Lung (tissue), 11 donors: ENCODE measurements at regions not wholly inside any gene's neighbourhood (a gene's known extent, or its start where the extent isn't known, plus 50 kb on each side); places are given as distances from the start of the nearest gene placed in this dataset.
A peak's percentile ranks its signal among the peaks of the same experiment; 100 is the strongest.

Source experiments
- ATAC-seq: fragments of 200-7000 bp; cut with Tn5 transposase; one replicate; pipeline ENCODE4 v1.9.1; 2020; ENCODE audit warnings: moderate number of reproducible peaks; ENCODE audit not compliant: insufficient read depth, low FRiP score
- DNase-seq, 3 donors: peaks; one replicate each; pipeline ENCODE4 v3.0.0-alpha.2; 2013 to 2017
- H3K27ac ChIP-seq, 2 donors: one replicate each; pipeline ENCODE4 v1.5.1; 2013; ENCODE audit warnings: mild to moderate bottlenecking in 2 of 2, moderate library complexity in 2 of 2, control low read depth in 1 of 2, inconsistent platforms in 1 of 2, low read depth in 1 of 2, low read length in 1 of 2
- H3K27me3 ChIP-seq, 3 donors: one replicate each; pipeline ENCODE4 v1.5.1; 2013; ENCODE audit warnings: low read length in 2 of 3; ENCODE audit not compliant: control insufficient read depth in 3 of 3, insufficient read depth in 3 of 3
- H3K36me3 ChIP-seq, 4 donors: one replicate each; pipeline ENCODE4 v1.5.1; 2013; ENCODE audit warnings: low read length in 4 of 4, mild to moderate bottlenecking in 1 of 4, moderate library complexity in 1 of 4; ENCODE audit not compliant: control insufficient read depth in 4 of 4, insufficient read depth in 4 of 4
- H3K4me1 ChIP-seq, 5 donors: one replicate each; pipeline ENCODE4 v1.5.1; 2013; ENCODE audit warnings: low read length in 5 of 5, mild to moderate bottlenecking in 2 of 5, moderate library complexity in 1 of 5; ENCODE audit not compliant: control insufficient read depth in 5 of 5, insufficient read depth in 5 of 5
- H3K4me3 ChIP-seq: one replicate; pipeline ENCODE4 v1.5.1; 2013; ENCODE audit warnings: mild to moderate bottlenecking, control low read depth, moderate library complexity
- H3K9ac ChIP-seq, 2 donors: one replicate each; pipeline ENCODE4 v1.5.1; 2013; ENCODE audit warnings: low read length in 2 of 2, control low read depth in 1 of 2; ENCODE audit not compliant: insufficient read depth in 1 of 2
- H3K9me3 ChIP-seq, 4 donors: one replicate each; pipeline ENCODE4 v1.5.1; 2013; ENCODE audit warnings: low read length in 3 of 4, mild to moderate bottlenecking in 1 of 4, moderate library complexity in 1 of 4; ENCODE audit not compliant: control insufficient read depth in 4 of 4, insufficient read depth in 3 of 4
- WGBS, 2 donors: extraction: QIAGEN DNeasy Blood & Tissue Kit; methylation state at CpG; one replicate each; pipeline ENCODE4 v1.1.7; 2013; 5-methylcytosine and 5-hydroxymethylcytosine counted together
- TF ChIP-seq, protein P1 (sequence below): IDR thresholded peaks from 2 replicates; pipeline ENCODE4 v1.5.1; 2012; ENCODE audit warnings: mild to moderate bottlenecking; ENCODE audit errors: control extremely low read depth, extremely low read depth
- donor health status: control.
- donor health status: control.
- donor health status: Bipolar disorder and iron deficiency.
- donor health status: healthy.
- donor health status: DM: yes; HTN: yes; CAD: no.

DNA sequence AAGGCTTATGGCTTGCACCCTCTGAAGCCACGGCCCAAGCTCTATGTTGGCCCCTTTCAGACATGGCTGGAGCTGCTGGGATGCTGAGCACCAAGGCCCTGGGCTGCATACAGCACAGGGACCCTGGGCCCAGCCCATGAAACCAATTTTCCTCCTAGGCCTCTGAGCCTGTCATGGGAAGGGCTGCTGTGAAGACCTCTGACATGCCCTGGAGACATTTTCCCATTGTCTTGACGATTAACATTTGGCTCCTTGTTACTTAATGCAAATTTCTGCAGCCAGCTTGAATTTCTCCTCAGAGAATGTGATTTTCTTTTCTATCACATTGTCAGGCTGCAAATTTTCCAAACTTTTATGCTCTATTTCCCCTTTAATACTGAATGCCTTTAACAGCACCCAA, 844.7 kb downstream of the PCDH18 start:
- H3K9ac ChIP-seq = no peak overlapping the region
- no peak overlapping the region for H3K4me3 ChIP-seq
- H3K27me3 ChIP-seq = no peaks in the 10 kb centered on the region
- DNase-seq (no peak), ATAC-seq (no peak)
- H3K27ac ChIP-seq = no peak overlapping the region
- H3K36me3 ChIP-seq = no peaks in the 10 kb centered on the region
- H3K9me3 ChIP-seq = no peaks in the 10 kb centered on the region
- H3K4me1 ChIP-seq = no peaks in the 10 kb centered on the region
- TF ChIP-seq, protein P1, sequence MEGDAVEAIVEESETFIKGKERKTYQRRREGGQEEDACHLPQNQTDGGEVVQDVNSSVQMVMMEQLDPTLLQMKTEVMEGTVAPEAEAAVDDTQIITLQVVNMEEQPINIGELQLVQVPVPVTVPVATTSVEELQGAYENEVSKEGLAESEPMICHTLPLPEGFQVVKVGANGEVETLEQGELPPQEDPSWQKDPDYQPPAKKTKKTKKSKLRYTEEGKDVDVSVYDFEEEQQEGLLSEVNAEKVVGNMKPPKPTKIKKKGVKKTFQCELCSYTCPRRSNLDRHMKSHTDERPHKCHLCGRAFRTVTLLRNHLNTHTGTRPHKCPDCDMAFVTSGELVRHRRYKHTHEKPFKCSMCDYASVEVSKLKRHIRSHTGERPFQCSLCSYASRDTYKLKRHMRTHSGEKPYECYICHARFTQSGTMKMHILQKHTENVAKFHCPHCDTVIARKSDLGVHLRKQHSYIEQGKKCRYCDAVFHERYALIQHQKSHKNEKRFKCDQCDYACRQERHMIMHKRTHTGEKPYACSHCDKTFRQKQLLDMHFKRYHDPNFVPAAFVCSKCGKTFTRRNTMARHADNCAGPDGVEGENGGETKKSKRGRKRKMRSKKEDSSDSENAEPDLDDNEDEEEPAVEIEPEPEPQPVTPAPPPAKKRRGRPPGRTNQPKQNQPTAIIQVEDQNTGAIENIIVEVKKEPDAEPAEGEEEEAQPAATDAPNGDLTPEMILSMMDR = no peak
- WGBS, 2 donors = 82 to 88% methylated on average over 2 of the region's 2 CpGs

DNA sequence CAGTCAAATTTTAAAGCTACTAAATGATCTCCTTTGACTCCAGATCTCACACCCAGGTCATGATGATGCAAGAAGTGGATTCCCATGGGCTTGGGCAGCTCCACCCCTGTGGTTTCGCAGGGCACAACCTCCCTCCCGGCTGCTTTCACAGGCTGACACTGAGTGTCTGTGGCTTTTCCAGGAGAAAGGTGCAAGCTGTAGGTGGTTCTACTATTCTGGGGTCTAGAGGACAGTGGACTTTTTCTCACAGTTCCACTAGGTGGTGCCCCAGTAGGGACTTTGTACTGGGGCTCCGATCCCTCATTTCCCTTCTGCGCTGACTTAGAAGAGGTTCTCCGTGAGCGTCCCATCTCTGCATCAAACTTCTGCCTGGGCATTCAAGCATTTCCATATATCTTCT, 845.2 kb downstream of the PCDH18 start:
- ATAC-seq = no peak
- no peak overlapping the region for H3K4me3 ChIP-seq
- no peak overlapping the region for H3K27ac ChIP-seq
- no peaks in the 10 kb centered on the region for H3K4me1 ChIP-seq
- TF ChIP-seq, protein P1 = no peak
- WGBS, 2 donors = 93 to 96% methylated on average over 6 of the region's 6 CpGs
- H3K27me3 ChIP-seq = no peaks in the 10 kb centered on the region
- no peaks in the 10 kb centered on the region for H3K36me3 ChIP-seq
- H3K9ac ChIP-seq = no peak overlapping the region
- no peaks in the 10 kb centered on the region for H3K9me3 ChIP-seq
- DNase-seq = no peak

DNA sequence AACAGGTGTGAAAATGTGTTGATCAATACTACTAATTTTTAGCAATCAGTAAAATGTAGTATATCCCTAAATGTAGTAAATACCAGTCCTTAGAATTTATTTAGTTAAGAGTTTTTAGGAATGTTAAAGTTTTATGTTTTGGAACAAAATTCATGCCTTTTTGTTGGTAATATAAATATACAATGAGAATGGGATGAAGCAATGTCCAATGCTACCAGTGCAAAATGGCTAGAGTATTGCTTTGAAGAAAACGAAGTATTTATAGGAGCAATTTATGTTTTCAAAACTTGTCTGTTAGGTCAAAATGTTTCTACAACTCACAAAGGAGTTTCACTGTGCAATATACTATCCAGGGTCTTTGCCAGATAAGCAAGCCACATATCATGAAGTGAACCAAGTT, 851.5 kb downstream of the PCDH18 start:
- 63 to 79% methylated on average over 1 of the region's 1 CpG for WGBS, 2 donors
- Histone ChIP-seq H3K9ac (no peak overlapping the region), H3K27ac (no peak overlapping the region), H3K9me3 (no peaks in the 10 kb centered on the region), H3K36me3 (no peaks in the 10 kb centered on the region), H3K4me3 (no peak overlapping the region), H3K27me3 (no peaks in the 10 kb centered on the region), H3K4me1 (peaks cover 0 to 4% (median 0%) of the 10 kb centered on the region in 5 donors)
- TF ChIP-seq, protein P1 = no peak
- no peak for DNase-seq
- no peak for ATAC-seq

DNA sequence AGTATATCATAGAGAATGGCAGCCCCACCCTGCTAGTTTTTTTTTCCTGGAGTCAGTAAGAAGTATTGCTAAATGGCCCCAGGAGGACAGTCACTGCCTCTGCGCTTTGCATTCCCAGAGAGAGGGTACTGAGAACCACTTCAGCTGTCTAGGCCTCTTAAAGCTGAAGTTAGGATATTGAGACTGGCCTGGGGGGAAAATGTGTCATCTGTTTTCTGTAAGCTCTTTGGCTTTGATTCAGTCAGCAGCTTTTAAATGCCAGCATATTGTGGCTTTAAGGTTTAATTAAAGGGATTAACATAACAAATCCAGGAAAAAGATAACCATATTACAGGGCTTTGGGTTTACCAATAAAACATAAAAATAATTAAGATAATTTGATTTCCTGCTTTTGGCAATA, 852.0 kb downstream of the PCDH18 start:
- DNase-seq (peak in 2 of 3 donors; percentile 25 to 33), ATAC-seq (no peak)
- H3K9ac ChIP-seq = no peak overlapping the region
- H3K4me1 ChIP-seq = peaks cover 0 to 4% (median 0%) of the 10 kb centered on the region in 5 donors
- no peaks in the 10 kb centered on the region for H3K27me3 ChIP-seq
- 80% methylated on average over 1 of the region's 1 CpG for WGBS, 2 donors
- H3K4me3 ChIP-seq = no peak overlapping the region
- H3K27ac ChIP-seq = no peak overlapping the region
- TF ChIP-seq, protein P1 = no peak
- H3K9me3 ChIP-seq = no peaks in the 10 kb centered on the region
- no peaks in the 10 kb centered on the region for H3K36me3 ChIP-seq
